ENCODE measurements at regions not wholly inside any gene's neighbourhood (a gene's known extent, or its start where the extent isn't known, plus 50 kb on each side); places are given as distances from the start of the nearest gene placed in this dataset.

DNA sequence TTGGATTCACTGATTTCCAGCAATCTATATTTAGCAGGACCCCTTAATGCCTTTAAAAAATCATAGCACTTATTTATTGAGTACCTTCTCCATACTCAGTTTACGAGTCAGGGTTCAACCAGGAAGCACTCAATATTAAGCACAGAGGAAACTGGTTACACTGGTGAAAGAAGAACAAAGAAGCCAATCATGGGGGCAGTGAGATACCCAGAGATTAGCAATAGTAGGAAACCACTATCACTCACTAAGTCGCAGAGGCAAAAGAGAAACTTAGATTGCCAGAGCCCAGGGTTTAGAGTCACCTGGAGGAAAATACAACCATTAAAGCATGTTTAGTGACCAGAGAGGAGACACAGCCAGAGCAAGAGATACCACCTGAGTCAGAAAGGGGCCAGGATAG lies 670.5 kb upstream of the USP24 start:
- TF ChIP-seq, protein P1, sequence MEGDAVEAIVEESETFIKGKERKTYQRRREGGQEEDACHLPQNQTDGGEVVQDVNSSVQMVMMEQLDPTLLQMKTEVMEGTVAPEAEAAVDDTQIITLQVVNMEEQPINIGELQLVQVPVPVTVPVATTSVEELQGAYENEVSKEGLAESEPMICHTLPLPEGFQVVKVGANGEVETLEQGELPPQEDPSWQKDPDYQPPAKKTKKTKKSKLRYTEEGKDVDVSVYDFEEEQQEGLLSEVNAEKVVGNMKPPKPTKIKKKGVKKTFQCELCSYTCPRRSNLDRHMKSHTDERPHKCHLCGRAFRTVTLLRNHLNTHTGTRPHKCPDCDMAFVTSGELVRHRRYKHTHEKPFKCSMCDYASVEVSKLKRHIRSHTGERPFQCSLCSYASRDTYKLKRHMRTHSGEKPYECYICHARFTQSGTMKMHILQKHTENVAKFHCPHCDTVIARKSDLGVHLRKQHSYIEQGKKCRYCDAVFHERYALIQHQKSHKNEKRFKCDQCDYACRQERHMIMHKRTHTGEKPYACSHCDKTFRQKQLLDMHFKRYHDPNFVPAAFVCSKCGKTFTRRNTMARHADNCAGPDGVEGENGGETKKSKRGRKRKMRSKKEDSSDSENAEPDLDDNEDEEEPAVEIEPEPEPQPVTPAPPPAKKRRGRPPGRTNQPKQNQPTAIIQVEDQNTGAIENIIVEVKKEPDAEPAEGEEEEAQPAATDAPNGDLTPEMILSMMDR (IDR thresholded peaks at IDR 0.05): no peak
- TF ChIP-seq POLR2A (IDR thresholded peaks at IDR 0.05): no peak

Measured in testis (tissue), 2 donors.